Urothelium cell line (cell line): ENCODE measurements at regions not wholly inside any gene's neighbourhood (a gene's known extent, or its start where the extent isn't known, plus 50 kb on each side); places are given as distances from the start of the nearest gene placed in this dataset.

Experiments used
- DNase-seq: peaks from one replicate; pipeline ENCODE4 v3.0.0; 2011; ENCODE audit warnings: low spot score, mixed read lengths
- FAIRE-seq: peaks from 2 replicates; lab custom pipeline; 2011; peaks lifted over from hg19 to GRCh38; lab: Jason Lieb, UNC

DNA sequence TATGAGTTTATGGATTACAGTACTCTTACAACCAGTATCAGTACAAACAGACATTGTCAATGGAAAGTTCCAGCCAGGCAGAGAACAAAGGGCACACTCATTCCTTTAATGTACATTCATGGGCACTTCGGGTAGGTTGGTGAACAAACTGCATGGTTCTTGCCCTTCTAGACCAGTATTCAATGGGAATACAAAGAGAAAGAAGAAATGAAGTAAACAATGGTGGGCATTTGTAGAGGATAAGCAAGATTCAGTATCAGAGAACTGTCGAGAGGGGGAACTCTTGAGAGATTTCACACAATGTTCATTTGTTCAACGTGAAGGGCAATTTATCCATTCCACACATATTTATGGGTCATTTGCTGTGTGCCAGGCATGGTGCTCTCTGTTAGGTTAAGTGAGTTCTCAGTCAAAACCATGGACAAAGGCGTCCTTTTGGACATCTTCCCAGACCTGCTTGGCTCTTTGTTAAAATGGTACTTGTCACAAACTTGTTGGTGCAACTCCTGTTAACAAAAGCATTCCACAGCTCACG is 714.8 kb downstream of the DHX35 start:
- FAIRE-seq (no peak), DNase-seq (no peak)

- no peak for FAIRE-seq
- DNase-seq = no peak
Measured at GRCh38 chr20:39676241-39676640, 714.1 kb downstream of the DHX35 start.

DNA sequence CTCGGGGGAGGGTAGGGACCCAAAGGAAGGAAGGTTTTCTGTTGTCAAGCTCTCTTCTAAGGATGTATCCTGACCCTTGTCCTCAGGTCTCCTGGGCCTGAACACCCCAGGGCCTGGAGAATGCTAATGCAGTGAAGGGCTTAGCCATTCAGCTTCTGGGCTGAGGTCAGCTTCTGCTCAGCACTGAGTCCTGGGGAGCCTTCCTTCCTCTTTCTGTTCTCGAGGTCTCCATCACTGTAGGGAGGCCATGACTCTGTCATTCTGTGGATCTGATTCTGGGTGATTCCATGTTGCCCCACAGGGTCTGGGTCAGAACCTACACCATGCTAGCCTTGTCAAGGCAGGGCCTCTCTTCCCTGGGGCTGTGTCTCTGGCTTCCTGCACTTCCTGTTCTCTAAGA is 712.7 kb downstream of the DHX35 start:
- FAIRE-seq (no peak), DNase-seq (no peak)

- no peak for DNase-seq
- no peak for FAIRE-seq
Measured at GRCh38 chr20:39670988-39671387, 708.8 kb downstream of the DHX35 start.

DNA sequence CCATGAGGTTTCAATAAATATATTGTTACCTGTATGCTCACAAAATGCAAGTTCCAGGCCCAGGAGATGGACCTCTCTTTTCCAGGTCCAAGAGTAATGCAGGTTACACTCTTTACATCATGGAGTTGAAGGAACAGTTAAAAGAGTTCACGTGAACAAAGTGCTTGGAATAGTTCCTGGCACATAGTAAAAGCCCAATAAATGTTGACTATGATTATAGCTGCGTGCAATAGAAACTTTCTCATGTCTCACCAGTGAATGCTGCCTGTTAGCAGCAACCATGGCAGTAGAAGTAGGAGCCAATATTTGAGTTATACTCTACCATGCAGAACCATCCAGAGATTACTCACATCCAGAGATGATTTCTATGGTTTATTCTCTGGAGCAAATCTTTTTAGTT is 707.5 kb downstream of the DHX35 start:
- no peak for FAIRE-seq
- no peak for DNase-seq

DNA sequence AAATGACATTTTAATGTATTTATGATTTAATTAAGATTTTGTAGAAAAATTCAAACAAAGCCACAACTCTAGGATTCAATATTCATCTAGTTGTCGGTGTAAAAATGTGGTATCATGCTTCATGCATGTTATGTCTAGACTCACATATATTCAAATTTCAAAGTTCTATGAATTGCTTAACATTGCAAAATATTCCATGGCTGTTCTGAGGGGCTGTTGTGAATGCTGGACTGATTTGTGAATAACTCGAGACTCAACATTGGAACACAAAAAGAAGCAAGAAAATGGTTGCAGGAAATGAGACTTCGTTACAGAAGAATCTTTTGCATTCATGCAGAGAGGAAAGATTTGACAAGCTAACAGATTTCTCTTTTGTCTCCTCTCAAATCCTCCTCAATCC is 705.9 kb downstream of the DHX35 start:
- no peak for FAIRE-seq

DNA sequence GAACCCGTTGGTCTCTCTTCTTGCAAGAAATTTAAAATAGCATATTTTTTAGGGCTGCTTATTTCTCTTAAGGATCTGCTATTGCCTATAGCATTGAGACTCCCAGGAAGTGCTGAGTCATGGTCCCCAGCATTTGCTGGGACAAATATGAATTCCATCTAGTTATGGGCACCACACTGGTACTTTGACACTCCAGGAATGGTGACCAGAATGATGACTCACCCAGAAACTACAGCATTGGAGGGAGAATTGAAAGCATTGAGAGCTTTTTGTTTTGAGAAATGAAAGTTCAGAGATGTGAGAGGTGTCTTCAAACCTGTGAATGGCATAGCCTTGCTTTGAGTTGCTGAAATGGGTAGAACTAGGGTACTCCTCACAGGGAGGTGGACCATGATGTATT is 699.7 kb downstream of the DHX35 start:
- peak; percentile 65 for DNase-seq
- FAIRE-seq = no peak

More for the DNA sequence above, 705.9 kb downstream of the DHX35 start:
- no peak for DNase-seq

- DNase-seq (peak; percentile 44), FAIRE-seq (no peak)
Measured at GRCh38 chr20:39660965-39661364, 698.8 kb downstream of the DHX35 start.

GRCh38 chr20:39660226-39660625 is 698.1 kb downstream of the DHX35 start:
- FAIRE-seq = no peak

DNA sequence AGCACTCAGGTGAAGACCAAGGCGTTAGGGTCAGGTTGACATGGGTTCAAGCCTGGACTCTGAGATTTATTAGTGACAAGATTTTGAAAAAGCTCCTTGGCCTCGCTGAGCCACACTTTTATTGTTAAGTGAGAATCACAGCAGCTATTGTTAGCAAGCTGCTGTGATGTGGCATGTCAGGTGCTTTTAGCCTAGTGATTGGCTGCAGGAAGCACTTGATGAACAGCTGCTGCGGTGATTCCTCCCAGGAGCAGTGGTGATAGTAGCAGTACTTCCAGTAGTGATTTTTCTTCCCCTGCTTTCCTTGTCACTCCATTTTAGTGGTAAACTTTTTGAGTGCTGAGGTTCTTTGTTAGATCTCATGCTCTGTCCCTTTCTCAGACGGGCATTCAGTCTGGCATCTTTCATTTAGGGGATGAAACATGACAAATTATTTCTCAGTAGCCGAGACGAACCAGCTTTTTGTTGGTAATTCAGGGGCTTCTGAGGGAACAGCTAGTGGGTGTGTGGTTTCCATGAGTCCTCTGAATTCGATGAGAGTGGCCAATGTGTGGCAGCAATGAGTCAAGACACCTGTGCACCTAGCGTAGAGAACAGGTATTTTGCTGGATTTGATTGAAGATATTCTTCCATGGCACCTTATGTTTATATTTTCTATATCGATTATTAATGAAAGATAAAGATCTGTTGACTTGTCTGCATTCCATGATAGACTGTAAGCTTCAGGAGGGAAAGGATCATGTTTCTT is 696.7 kb downstream of the DHX35 start:
- no peak for DNase-seq
- FAIRE-seq = no peak

More at GRCh38 chr20:39660226-39660625, 698.1 kb downstream of the DHX35 start:
- no peak for DNase-seq

GRCh38 chr20:39654171-39654570 is 692.0 kb downstream of the DHX35 start:
- FAIRE-seq (no peak), DNase-seq (no peak)

GRCh38 chr20:39651645-39652325 is 689.6 kb downstream of the DHX35 start:
- FAIRE-seq (no peak), DNase-seq (no peak)

DNA sequence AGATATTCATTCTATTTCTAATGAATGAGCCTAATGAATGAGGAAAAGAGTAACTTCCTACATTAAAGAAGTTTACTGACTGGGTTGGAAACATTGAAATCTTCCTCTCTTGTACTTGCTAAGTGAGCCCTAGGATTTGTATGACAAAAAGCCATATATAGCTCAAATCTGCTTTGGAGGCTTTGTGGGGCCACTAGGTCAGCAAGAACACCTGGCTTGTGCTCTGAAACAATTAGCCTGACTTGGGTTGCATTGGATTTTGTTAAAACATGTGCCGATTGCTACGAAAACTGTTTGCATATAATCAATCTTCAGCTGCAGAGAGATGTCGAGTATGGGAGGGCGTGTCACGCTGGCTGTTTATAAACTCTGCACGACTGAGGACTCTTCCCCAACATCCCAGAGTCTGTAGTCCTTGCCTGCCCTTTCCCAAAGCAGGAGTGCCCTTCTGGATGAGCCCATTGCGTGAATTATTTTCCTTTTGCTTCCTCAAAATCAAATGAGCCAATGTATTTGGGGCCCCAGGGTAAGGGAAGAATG is 684.8 kb downstream of the DHX35 start:
- DNase-seq (no peak), FAIRE-seq (no peak)

DNA sequence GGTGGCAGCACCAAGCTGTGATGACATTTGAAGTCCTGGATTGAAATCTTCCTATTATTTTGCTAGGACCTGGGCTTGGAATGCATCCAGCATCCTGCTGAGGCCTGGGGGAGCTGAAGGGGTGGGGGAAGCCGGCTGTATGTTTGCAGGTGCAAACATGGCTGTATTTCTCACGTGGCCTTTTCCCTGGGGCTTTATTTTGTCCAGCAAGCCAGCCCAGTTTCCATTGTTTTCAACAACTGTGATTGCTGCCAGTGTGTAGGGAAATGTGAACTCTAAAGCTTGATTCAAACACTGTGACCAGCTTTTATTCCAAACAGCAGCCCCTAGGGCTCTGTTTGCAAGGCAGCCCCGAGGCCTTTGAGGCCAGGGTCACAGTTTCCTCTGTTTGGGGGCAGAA is 683.0 kb downstream of the DHX35 start:
- FAIRE-seq (no peak), DNase-seq (no peak)

DNA sequence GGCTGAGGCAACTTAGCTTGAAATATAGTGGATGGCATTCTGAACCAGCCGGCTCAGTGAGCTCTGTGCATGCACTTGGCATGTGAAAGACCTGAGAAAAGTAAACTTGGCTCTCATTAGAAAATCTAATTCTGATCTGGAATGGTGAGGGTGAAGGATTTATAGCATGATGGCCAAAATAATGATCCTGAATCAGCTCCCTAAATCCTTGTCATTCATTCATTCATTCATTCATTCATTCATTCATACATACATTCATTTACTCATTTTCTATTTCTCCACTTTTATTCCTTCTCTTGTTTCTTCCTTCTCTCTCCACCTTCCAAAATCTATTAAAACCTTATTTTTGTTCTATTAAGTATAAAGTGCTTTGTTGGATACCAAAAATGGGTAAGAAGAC is 681.1 kb downstream of the DHX35 start:
- FAIRE-seq (no peak), DNase-seq (no peak)

- FAIRE-seq = no peak
- no peak for DNase-seq
Measured at GRCh38 chr20:39641423-39641822, 679.3 kb downstream of the DHX35 start.

DNA sequence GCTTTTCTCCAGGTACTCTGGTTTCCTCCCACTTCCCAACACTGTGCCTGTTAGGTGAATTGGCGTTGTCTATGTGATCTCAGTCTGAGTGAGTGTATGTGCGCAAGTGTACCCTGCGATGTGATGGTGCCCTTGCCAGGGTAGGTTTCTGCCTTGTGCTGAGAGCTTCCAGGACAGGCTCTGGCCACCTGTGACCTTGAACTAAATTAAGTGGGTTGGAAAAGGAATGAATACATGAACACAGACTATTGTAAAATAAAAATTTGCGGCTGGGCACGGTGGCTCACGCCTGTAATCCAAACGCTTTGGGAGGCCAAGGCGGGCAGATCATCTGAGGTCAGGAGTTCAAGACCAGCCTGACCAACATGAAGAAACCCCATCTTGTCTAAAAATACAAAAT is 678.0 kb downstream of the DHX35 start:
- FAIRE-seq = peak; percentile 23
- no peak for DNase-seq

GRCh38 chr20:39638731-39639130 is 676.6 kb downstream of the DHX35 start:
- FAIRE-seq = no peak

GRCh38 chr20:39633689-39634088 is 671.5 kb downstream of the DHX35 start:
- no peak for FAIRE-seq
- DNase-seq = no peak

More at GRCh38 chr20:39638731-39639130, 676.6 kb downstream of the DHX35 start:
- DNase-seq = no peak

GRCh38 chr20:39632757-39633156 is 670.6 kb downstream of the DHX35 start:
- FAIRE-seq (no peak), DNase-seq (no peak)

DNA sequence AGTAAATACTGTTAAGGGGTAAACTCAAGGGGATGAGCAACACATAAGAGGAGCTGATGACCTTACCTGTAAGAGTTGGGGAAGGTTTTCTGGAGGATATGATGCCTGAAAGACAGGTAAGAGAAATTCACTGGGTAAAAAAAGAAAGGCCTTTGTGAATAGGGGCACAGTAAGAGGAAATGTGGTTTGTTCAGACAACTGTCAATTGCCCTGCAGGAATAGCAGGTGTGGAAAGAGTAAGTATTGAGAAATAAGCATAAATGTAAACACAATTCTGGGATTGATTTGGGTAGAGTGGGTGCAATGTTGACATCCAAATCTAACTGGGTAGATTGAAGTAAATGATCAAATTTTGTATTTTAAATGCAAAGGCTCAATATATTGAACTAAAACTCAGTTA is 670.0 kb downstream of the DHX35 start:
- no peak for DNase-seq
- no peak for FAIRE-seq

GRCh38 chr20:39631557-39631956 is 669.4 kb downstream of the DHX35 start:
- FAIRE-seq = no peak
- peak; percentile 64 for DNase-seq
